NCI-H2196 treated with DMSO at 0.1 percent for 48 hours (cell line): ENCODE measurements at regions not wholly inside any gene's neighbourhood (a gene's known extent, or its start where the extent isn't known, plus 50 kb on each side); places are given as distances from the start of the nearest gene placed in this dataset.
"Not testable (repeated sequence)": the region's sequence is repeated elsewhere in the genome, so short reads cannot be mapped to it uniquely, and the experiment has no call there.

Experiments
- DNase-seq: peaks from one replicate; lab custom pipeline; 2025; ENCODE audit not compliant: unreplicated experiment; lab: John Stamatoyannopoulos, UW

DNA sequence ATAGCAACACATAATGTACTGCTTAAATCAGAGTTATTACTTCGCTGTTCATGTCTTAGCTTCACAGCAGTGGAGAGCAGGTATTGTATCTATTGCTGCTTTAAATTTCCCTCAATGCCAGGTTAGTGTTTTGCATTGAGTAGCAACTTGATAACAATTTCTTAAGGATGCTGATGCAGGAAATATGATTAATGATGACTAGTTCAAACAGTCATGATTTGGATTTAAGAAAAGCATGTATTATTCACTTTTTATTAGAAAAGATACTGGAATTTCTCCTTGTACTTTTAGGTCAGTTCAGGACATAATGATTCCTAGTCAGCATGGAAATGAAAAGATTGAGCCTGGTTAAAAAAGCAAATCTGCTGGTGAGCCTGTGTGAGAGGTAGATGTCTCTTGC lies 67.2 kb upstream of the ARHGAP29 start:
- no peak for DNase-seq

- DNase-seq, result no peak
Measured at GRCh38 chr1:94303005-94303404, 65.6 kb upstream of the ARHGAP29 start.

- DNase-seq, result no peak
Measured at GRCh38 chr1:94302497-94302896, 65.1 kb upstream of the ARHGAP29 start.

DNA sequence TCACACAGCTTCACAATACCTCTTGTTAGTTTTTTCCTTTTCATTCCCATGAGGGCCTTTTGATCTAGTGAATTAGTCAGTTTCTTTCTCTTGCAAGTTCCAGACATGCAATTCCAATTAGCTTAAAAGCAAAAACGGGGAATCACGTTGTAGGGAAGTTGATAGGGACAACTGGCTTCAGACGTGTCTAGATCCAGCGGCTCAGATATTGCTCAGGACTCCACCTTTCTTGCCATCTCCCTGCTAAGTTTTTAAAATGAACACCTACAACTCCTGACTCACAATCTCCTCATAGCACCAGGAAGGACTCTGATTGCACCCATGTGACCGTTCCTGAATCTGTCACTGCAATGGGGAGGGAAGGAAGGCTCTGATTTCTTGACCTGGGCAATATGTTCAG lies 63.8 kb upstream of the ARHGAP29 start:
- no peak for DNase-seq

DNA sequence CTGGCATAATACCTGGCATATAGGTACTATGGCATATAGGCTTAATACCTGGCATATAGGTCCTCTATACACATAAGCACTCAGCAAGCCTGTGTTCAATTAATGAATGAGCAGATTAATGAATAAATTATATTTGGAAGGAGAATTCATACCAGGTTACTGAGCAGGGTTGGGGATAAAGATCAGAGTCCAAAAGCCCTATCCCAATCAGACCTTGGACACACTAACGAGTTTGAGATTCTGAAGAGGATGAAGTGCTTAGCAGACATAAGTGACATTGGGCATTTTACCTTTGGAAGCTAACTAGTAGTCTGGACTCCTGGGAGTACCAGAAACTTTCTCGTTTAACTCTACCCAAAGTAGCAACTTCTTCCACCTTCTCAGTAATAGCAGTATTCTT lies 63.3 kb upstream of the ARHGAP29 start:
- DNase-seq, result no peak

DNA sequence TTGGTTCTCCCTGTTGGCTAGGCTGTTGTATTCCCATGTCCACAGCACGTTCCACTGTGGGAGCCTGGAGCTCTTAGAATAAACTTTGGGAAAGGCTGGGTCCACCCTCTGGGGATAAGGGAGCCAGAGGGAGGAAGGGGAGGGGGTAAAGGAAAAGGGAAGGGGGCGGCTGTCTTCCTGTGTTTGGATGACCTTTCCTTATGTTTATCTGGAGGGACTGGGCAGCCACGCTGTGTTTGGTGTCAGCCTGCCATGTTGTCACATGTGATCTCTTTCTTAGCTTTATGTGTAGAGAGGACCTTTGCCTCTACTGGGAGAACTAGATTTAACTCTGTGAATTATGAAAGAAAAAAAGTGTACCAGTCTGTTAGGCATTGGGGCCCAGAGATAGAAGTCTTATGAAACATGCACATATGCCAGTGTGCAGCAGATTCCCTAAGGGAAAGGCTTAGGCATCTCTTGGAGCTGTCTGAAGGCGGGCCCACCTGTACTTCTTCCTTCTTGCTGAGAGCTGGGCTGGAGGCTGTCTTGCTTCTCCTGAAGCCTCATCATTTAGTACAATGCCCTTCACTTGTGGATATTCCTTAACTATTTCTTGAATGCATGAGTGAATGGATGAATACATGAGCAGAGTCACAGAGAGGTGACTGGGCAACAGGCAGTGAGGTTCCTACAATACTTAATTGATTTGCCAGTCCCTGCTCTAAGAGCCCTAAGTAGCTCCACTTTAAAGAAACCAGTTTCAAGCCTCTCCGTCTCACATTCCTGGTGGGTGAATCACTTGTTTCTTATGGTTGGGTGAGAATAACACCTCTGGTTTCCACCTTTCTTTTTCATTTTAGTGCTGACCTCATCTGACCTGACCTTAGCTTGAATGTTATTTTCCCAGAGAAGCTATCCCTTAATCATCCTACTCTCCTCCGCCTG lies 62.5 kb upstream of the ARHGAP29 start:
- DNase-seq, result no peak

DNA sequence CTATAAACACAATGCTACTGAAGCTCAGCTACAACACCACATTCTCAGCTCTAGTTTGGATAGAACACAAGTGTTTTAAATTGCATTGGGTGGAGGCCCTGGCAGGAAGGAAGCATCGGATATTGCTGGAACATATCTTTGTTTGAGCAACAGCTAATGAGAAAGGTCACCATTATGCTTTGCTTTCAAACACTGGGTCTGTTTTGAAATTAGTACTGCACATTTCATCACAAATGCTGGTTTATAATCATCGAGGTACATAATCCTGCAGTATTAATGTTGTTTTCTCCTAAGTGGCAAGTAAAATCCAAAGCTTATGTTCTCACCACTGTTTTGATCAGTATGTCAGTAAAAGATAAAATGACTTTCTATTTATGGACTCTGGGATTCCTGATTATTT lies 61.5 kb upstream of the ARHGAP29 start:
- DNase-seq, result no peak

DNA sequence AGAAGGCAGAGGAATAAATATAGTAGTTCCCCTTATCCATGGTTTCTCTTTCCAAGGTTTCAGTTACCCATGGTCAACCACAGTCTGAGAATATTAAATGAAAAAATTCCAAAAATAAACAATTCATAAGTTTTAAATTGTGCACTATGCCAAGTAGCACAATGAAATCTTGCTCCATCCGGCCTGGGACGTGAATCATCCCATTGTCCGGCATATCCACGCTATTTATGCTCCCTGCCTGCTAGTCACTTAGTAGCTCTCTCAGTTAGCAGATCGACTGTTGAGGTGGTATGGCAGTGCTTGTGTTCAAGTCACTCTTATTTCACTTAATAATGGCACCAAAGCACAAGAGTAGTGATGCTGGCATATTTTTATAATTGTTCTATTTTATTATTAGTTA lies 58.6 kb upstream of the ARHGAP29 start:
- no peak for DNase-seq

DNA sequence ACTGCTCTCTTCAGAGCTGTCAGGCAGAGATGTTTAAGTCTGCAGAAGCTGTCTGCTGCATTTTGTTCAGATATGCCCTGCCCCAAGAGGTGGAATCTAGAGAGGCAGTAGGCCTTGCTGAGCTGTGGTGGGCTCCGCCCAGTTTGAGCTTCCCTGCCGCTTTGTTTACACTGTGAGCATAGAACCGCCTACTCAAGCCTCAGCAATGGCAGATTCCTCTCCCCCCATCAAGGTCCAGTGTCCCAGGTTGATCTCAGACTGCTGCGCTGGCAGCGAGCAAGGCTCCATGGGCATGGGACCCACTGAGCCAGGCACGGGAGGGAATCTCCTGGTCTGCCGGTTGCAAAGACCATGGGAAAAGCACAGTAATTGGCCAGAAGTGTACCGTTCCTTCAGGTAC lies 55.6 kb upstream of the ARHGAP29 start:
- DNase-seq, result not testable (repeated sequence)

DNA sequence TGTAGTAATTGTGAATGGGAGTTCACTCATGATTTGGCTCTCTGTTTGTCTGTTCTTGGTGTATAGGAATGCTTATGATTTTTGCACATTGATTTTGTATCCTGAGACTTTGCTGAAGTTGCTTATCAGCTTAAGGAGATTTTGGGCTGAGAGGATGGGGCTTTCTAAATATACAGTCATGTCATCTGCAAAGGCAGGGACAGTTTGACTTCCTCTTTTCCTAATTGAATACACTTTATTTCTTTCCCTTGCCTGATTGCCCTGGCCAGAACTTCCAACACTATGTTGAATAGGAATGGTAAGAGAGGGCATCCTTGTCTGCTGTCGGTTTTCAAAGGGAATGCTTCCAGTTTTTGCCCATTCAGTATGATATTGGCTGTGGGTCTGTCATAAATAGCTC lies 51.9 kb upstream of the ARHGAP29 start:
- DNase-seq, result not testable (repeated sequence)
